Right lobe of liver (tissue), 4 donors: ENCODE measurements at regions not wholly inside any gene's neighbourhood (a gene's known extent, or its start where the extent isn't known, plus 50 kb on each side); places are given as distances from the start of the nearest gene placed in this dataset.

Experiments used
- POLR2A ChIP-seq: fragments of 450-650 bp; IDR thresholded peaks from one replicate; pipeline ENCODE4 v1.6.1; 2017; ENCODE audit warnings: antibody characterized with exemption, mild to moderate bottlenecking
- TF ChIP-seq, protein P1 (sequence below), 4 donors: fragments of 200-600 bp in 3 of 4; fragments of 450-650 bp in 1 of 4; IDR thresholded peaks; one replicate each; pipeline versions ENCODE4 v1.5.1 to v1.8.0; 2016 to 2022; ENCODE audit warnings: antibody characterized with exemption in 4 of 4, mild to moderate bottlenecking in 2 of 4
- donor health status: DM: no; HTN: no; CAD: no.
- donor health status: DM: no; HTN: no; CAD: no.
- donor health status: DM: no; HTN: yes; CAD: no.

DNA sequence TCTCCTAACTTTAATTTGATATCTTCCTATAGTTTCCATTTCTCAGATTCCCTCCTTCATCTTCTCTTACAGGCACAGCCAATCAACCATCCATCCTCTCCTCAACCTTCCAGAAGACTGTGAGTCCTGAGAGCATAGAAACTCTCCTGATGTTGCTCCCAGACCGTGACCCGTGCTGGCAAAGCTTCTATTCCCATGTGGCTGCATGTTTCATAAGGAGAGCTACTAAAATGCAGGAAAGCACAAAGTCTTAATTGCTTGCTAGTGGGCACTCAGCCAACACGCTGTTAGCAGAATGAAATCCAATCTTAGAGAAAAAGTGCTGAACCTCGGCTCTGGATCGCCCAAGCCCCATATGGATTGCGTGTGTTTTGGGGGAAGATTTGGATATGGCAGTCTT lies 1244.7 kb upstream of the ZEB2 start:
- TF ChIP-seq, protein P1, sequence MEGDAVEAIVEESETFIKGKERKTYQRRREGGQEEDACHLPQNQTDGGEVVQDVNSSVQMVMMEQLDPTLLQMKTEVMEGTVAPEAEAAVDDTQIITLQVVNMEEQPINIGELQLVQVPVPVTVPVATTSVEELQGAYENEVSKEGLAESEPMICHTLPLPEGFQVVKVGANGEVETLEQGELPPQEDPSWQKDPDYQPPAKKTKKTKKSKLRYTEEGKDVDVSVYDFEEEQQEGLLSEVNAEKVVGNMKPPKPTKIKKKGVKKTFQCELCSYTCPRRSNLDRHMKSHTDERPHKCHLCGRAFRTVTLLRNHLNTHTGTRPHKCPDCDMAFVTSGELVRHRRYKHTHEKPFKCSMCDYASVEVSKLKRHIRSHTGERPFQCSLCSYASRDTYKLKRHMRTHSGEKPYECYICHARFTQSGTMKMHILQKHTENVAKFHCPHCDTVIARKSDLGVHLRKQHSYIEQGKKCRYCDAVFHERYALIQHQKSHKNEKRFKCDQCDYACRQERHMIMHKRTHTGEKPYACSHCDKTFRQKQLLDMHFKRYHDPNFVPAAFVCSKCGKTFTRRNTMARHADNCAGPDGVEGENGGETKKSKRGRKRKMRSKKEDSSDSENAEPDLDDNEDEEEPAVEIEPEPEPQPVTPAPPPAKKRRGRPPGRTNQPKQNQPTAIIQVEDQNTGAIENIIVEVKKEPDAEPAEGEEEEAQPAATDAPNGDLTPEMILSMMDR (IDR thresholded peaks at IDR 0.05) = no peak
- no peak for TF ChIP-seq POLR2A
